ENCODE measurements at regions not wholly inside any gene's neighbourhood (a gene's known extent, or its start where the extent isn't known, plus 50 kb on each side); places are given as distances from the start of the nearest gene placed in this dataset.

DNA sequence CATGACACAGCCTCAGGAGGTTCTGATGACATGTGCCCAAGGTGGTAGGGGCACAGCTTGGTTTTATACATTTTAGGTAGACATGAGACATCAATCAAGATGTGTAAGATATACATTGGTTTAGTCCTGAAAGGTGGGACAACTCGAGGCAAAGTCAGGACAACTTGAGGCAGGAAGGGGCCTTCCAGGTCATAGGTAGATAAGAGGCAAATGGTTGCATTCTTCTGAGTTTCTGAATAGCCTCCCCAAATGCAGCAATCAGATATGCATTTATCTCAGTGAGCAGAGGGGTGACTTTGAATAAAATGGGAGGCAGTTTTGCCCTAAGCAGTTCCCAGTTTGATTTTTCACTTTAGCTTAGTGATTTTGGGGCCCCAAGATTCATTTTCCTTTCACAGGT, 91.6 kb downstream of the CHCHD4 start:
- no peak for TF ChIP-seq CREB1 (CRISPR knock-in tag; IDR thresholded peaks at IDR 0.05)
- TF ChIP-seq, protein P1, sequence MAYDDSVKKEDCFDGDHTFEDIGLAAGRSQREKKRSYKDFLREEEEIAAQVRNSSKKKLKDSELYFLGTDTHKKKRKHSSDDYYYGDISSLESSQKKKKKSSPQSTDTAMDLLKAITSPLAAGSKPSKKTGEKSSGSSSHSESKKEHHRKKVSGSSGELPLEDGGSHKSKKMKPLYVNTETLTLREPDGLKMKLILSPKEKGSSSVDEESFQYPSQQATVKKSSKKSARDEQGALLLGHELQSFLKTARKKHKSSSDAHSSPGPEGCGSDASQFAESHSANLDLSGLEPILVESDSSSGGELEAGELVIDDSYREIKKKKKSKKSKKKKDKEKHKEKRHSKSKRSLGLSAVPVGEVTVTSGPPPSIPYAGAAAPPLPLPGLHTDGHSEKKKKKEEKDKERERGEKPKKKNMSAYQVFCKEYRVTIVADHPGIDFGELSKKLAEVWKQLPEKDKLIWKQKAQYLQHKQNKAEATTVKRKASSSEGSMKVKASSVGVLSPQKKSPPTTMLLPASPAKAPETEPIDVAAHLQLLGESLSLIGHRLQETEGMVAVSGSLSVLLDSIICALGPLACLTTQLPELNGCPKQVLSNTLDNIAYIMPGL (CRISPR knock-in tag; IDR thresholded peaks at IDR 0.05), result no peak
- TF ChIP-seq, protein P2, sequence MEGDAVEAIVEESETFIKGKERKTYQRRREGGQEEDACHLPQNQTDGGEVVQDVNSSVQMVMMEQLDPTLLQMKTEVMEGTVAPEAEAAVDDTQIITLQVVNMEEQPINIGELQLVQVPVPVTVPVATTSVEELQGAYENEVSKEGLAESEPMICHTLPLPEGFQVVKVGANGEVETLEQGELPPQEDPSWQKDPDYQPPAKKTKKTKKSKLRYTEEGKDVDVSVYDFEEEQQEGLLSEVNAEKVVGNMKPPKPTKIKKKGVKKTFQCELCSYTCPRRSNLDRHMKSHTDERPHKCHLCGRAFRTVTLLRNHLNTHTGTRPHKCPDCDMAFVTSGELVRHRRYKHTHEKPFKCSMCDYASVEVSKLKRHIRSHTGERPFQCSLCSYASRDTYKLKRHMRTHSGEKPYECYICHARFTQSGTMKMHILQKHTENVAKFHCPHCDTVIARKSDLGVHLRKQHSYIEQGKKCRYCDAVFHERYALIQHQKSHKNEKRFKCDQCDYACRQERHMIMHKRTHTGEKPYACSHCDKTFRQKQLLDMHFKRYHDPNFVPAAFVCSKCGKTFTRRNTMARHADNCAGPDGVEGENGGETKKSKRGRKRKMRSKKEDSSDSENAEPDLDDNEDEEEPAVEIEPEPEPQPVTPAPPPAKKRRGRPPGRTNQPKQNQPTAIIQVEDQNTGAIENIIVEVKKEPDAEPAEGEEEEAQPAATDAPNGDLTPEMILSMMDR (IDR thresholded peaks at IDR 0.05), result no peak
- TF ChIP-seq, protein P3, sequence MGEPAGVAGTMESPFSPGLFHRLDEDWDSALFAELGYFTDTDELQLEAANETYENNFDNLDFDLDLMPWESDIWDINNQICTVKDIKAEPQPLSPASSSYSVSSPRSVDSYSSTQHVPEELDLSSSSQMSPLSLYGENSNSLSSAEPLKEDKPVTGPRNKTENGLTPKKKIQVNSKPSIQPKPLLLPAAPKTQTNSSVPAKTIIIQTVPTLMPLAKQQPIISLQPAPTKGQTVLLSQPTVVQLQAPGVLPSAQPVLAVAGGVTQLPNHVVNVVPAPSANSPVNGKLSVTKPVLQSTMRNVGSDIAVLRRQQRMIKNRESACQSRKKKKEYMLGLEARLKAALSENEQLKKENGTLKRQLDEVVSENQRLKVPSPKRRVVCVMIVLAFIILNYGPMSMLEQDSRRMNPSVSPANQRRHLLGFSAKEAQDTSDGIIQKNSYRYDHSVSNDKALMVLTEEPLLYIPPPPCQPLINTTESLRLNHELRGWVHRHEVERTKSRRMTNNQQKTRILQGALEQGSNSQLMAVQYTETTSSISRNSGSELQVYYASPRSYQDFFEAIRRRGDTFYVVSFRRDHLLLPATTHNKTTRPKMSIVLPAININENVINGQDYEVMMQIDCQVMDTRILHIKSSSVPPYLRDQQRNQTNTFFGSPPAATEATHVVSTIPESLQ (CRISPR knock-in tag; IDR thresholded peaks at IDR 0.05), result no peak
- TF ChIP-seq, protein P4, sequence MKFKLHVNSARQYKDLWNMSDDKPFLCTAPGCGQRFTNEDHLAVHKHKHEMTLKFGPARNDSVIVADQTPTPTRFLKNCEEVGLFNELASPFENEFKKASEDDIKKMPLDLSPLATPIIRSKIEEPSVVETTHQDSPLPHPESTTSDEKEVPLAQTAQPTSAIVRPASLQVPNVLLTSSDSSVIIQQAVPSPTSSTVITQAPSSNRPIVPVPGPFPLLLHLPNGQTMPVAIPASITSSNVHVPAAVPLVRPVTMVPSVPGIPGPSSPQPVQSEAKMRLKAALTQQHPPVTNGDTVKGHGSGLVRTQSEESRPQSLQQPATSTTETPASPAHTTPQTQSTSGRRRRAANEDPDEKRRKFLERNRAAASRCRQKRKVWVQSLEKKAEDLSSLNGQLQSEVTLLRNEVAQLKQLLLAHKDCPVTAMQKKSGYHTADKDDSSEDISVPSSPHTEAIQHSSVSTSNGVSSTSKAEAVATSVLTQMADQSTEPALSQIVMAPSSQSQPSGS (CRISPR knock-in tag; IDR thresholded peaks at IDR 0.05; ENCODE audit: borderline replicate concordance, low read depth), result no peak
- TF ChIP-seq ESRRA (CRISPR knock-in tag; IDR thresholded peaks at IDR 0.05; ENCODE audit: borderline replicate concordance), result no peak
- TF ChIP-seq, protein P5, sequence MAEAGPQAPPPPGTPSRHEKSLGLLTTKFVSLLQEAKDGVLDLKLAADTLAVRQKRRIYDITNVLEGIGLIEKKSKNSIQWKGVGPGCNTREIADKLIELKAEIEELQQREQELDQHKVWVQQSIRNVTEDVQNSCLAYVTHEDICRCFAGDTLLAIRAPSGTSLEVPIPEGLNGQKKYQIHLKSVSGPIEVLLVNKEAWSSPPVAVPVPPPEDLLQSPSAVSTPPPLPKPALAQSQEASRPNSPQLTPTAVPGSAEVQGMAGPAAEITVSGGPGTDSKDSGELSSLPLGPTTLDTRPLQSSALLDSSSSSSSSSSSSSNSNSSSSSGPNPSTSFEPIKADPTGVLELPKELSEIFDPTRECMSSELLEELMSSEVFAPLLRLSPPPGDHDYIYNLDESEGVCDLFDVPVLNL (CRISPR knock-in tag; IDR thresholded peaks at IDR 0.05; ENCODE audit: borderline replicate concordance, low read depth), result no peak
- TF ChIP-seq, protein P6, sequence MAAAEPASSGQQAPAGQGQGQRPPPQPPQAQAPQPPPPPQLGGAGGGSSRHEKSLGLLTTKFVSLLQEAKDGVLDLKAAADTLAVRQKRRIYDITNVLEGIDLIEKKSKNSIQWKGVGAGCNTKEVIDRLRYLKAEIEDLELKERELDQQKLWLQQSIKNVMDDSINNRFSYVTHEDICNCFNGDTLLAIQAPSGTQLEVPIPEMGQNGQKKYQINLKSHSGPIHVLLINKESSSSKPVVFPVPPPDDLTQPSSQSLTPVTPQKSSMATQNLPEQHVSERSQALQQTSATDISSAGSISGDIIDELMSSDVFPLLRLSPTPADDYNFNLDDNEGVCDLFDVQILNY (CRISPR knock-in tag; IDR thresholded peaks at IDR 0.05), result no peak
- no peak for TF ChIP-seq TEAD1 (CRISPR knock-in tag; IDR thresholded peaks at IDR 0.05)
- no peak for TF ChIP-seq ZNF138 (CRISPR knock-in tag; conservative IDR thresholded peaks at IDR 0.05)
- TF ChIP-seq, protein P7, sequence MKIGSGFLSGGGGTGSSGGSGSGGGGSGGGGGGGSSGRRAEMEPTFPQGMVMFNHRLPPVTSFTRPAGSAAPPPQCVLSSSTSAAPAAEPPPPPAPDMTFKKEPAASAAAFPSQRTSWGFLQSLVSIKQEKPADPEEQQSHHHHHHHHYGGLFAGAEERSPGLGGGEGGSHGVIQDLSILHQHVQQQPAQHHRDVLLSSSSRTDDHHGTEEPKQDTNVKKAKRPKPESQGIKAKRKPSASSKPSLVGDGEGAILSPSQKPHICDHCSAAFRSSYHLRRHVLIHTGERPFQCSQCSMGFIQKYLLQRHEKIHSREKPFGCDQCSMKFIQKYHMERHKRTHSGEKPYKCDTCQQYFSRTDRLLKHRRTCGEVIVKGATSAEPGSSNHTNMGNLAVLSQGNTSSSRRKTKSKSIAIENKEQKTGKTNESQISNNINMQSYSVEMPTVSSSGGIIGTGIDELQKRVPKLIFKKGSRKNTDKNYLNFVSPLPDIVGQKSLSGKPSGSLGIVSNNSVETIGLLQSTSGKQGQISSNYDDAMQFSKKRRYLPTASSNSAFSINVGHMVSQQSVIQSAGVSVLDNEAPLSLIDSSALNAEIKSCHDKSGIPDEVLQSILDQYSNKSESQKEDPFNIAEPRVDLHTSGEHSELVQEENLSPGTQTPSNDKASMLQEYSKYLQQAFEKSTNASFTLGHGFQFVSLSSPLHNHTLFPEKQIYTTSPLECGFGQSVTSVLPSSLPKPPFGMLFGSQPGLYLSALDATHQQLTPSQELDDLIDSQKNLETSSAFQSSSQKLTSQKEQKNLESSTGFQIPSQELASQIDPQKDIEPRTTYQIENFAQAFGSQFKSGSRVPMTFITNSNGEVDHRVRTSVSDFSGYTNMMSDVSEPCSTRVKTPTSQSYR (CRISPR knock-in tag; IDR thresholded peaks at IDR 0.05), result no peak
- no peak for TF ChIP-seq TCF7 (CRISPR knock-in tag; IDR thresholded peaks at IDR 0.05; ENCODE audit: low read depth)

Data from WTC11 (cell line).